GM20431 (cell line): ENCODE measurements at regions not wholly inside any gene's neighbourhood (a gene's known extent, or its start where the extent isn't known, plus 50 kb on each side); places are given as distances from the start of the nearest gene placed in this dataset.
"Not testable (repeated sequence)": the region's sequence is repeated elsewhere in the genome, so short reads cannot be mapped to it uniquely, and the experiment has no call there.

Experiments
- in situ Hi-C: fragments of 300-500 bp; cut with MseI, MboI; formaldehyde crosslinking; loops from one replicate; pipeline ENCODE4 v1.15.0; 2020; ENCODE audit warnings: low sequenced_read_pairs; ENCODE audit not compliant: unreplicated experiment

DNA sequence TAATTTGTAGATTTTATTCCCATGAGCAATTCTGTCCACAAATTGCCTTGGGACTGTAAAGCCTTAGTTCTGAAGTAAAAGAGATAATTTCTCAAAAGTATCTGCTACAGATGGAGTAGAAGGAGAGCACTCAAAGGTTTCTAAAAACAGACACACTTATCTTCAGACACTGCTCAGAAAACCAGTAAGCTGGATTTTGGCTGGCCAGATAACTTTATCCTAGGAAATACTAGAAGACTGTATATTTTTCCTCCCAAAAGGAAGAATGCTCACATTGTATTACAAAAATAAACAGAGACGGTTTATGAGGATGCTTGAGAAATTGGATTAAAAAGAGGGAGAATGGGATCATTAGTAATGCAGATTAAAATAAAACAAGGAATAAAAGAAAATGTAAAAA, 178.0 kb upstream of the IGFBP3 start:
- in situ Hi-C loops: no loop called here

DNA sequence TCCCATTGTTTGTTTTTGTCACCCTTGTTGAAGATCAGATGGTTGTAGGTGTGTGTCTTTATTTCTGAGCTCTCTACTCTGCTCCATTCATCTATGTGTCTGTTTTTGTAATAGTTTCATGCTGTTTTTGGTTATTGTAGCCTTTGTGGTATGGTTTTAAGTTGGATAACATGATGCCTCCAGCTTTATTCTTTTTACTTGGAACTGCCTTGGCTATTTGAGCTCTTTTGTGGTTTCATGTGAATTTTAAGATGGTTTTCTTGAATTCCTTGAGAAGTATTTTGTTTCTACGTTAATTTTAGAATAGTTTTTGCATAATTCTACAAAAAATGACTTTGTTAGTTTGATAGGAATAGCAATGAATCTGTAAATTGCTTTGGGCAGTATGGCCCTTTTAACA, 170.0 kb upstream of the IGFBP3 start:
- in situ Hi-C loops: no loop called here

DNA sequence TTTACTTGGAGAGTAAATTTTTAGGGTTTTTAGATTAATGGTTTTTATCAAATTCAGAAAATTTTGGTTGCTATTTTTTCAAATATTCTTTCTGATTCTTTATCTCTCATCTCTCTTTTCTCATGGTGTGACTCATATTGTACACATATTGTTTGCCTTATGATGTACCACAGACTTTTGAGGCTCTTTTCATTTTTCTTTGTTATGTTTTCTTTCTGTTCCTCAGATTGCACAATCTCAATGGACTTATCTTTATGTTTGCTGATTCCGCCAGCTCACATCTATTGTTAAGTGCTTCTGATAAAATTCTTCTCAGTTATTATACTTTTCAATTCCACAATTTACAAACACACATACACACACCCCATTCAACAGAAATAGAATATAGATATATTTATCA, 168.2 kb upstream of the IGFBP3 start:
- in situ Hi-C loops: no loop called here

GRCh38 chr7:46088486-46088885, 167.4 kb upstream of the IGFBP3 start:
- in situ Hi-C loops: not testable (repeated sequence)

- in situ Hi-C loops: no loop called here
Observed at GRCh38 chr7:46080595-46081159, 159.6 kb upstream of the IGFBP3 start.

DNA sequence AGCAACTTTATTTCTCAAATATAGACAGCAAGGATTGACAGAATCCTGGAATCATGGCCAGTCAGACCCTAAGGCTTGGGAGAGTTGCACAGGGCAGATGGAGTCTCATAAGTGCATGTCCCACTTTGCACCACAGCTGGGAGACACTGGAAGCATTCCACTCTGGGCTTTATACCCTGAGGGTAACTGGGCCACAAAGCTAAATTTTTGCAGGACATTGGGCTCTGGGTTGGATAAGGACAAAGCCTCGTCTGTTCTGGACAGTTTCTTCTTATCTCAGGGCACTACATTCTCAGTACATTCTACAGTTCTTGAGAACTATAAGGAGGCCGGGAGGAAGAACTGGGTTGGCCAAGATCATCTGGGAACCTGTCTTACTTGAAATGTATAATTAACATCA, 158.3 kb upstream of the IGFBP3 start:
- in situ Hi-C loops: no loop called here

- in situ Hi-C loops: no loop called here
Observed at GRCh38 chr7:46076527-46076926, 155.5 kb upstream of the IGFBP3 start.

- in situ Hi-C loops: no loop called here
Observed at GRCh38 chr7:46072722-46073121, 151.7 kb upstream of the IGFBP3 start.

- in situ Hi-C loops: no loop called here
Observed at GRCh38 chr7:46071601-46072000, 150.5 kb upstream of the IGFBP3 start.

DNA sequence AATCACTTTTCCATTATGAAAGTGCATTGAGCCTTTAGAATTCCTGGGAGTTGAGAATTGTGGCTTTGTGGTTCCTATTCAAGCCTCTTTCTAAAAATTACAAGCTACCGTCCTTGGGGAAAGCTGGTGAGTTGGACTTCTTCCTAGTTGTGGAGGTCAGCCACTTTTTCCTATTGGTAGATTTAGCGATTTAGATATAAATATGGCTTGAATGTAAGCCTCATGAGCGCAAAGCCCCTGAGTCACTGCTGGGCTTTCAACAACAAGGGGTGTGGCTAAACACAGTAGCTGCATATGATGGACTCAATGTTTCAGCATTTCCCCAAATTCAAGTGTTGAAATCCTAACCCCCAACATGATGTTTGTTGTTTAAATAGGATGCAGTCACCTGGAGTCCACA, 150.0 kb upstream of the IGFBP3 start:
- in situ Hi-C loops: no loop called here

GRCh38 chr7:46068159-46068558, 147.1 kb upstream of the IGFBP3 start:
- in situ Hi-C loops: no loop called here

DNA sequence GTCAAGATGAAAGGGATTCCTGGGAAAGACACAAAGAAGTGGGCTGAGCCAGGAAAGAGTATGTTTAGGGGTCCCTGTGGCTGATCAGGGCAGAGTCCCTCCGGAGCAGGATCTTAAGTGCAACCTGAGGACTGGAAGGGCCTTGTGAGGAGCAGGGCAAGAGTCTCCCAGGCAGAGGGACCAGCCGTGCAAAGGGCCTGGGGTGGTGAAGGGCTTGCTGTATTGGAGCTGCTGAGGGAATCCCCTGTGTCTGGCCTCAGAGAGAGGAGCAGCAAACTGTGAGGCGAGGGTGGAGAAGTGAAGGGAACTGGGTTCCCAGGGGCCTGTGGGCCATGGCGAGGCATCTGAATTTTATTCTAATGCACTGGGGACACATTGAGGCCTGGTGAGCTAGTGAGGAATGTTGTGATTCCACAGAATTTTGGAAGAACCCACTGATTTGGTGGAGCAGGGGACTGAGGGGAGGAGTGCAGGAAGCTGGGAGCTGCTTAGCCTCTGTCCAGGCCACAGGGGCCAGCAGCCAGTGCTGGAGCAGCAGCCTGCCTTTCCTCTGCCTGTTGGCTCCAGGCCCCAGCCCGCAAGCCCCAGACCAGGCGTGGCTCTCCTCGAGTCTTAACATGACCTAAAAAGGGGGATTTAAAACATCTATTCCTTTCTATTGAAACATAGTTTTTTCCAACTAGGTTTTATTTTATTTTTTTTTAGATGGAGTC, 138.4 kb upstream of the IGFBP3 start:
- in situ Hi-C loops: no loop called here

GRCh38 chr7:46058086-46058823, 137.2 kb upstream of the IGFBP3 start:
- in situ Hi-C loops: no loop called here

GRCh38 chr7:46054915-46055314, 133.8 kb upstream of the IGFBP3 start:
- in situ Hi-C loops: no loop called here

- in situ Hi-C loops: no loop called here
Observed at GRCh38 chr7:46054272-46054671, 133.2 kb upstream of the IGFBP3 start.

- in situ Hi-C loops: no loop called here
Observed at GRCh38 chr7:46047581-46047980, 126.5 kb upstream of the IGFBP3 start.

- in situ Hi-C loops: not testable (repeated sequence)
Observed at GRCh38 chr7:46043338-46043737, 122.3 kb upstream of the IGFBP3 start.

DNA sequence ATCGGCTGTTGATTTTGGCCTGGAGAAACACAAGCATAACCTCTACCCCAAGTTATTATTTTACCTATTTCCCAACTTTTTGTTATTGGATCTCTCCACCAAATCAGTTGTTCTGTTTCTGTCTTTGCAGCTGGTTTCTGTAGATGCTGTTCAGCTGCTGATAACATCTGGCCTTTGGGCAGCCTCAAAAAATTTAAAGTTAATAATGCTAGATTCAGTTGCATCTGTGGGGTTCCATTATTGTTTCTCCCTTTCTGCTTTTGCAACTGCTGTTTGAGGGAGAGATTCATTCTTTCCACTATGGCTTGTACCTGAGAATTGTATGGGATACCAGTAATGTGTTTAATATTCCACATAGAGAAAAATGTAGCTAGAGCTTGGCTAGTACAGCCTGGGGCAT, 118.7 kb upstream of the IGFBP3 start:
- in situ Hi-C loops: not testable (repeated sequence)

DNA sequence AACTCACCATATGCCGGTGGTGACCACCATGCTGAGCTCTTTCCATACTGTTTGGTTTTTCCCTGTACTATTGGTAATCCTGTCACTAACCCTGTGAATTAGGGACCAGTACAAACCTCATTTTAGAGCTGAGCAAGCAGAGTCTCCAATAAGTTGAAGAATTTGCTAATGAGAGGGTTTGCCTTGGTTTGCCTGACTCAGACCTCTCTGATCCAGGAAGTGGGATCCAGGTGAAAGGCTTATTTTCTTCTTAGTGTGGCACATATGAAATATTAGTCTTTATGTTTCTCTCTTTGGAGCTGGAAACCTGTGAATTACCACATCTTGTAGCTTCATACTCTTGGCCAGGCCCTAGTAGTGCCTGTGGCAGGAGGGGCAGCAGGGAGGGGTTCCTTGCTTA, 114.1 kb upstream of the IGFBP3 start:
- in situ Hi-C loops: no loop called here

- in situ Hi-C loops: no loop called here
Observed at GRCh38 chr7:46034056-46034768, 113.1 kb upstream of the IGFBP3 start.

DNA sequence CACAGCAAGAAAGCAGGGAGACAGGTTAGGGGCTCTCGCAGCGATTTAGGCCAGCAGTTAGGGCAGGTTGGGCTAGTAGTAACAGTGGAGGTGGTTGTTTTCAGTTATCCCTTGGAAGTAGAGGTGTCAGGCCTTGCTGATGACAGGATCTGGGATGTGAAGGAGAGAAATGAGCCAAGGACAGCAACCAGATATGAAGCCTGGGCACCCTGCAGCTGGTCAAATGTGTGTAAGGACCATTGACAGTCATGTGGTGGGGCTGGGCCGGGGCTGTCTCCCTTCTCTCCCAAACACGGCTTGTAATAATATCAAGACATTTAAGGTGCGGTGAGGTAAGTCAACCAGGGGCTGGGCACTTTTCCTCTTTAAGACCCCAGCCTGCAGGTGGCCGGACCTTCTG, 112.5 kb upstream of the IGFBP3 start:
- in situ Hi-C loops: no loop called here
